ENCODE measurements at regions not wholly inside any gene's neighbourhood (a gene's known extent, or its start where the extent isn't known, plus 50 kb on each side); places are given as distances from the start of the nearest gene placed in this dataset.
"Not testable (repeated sequence)": the region's sequence is repeated elsewhere in the genome, so short reads cannot be mapped to it uniquely, and the experiment has no call there.

- DNase-seq, result no peak
Measured at GRCh38 chrX:109782994-109783700, 50.1 kb upstream of the ACSL4 start.

GRCh38 chrX:109783701-109784079 is 50.6 kb upstream of the ACSL4 start:
- DNase-seq, result no peak

GRCh38 chrX:109785053-109785452 is 52.0 kb upstream of the ACSL4 start:
- no peak for DNase-seq

GRCh38 chrX:109790511-109790910 is 57.5 kb upstream of the ACSL4 start:
- DNase-seq, result not testable (repeated sequence)

GRCh38 chrX:109793191-109793590 is 60.1 kb upstream of the ACSL4 start:
- DNase-seq, result no peak

- DNase-seq, result no peak
Measured at GRCh38 chrX:109795682-109796081, 62.6 kb upstream of the ACSL4 start.

GRCh38 chrX:109797311-109797975 is 64.4 kb upstream of the ACSL4 start:
- DNase-seq, result no peak

- DNase-seq, result no peak
Measured at GRCh38 chrX:109812236-109812635, 79.2 kb upstream of the ACSL4 start.

- DNase-seq, result no peak
Measured at GRCh38 chrX:109813236-109813635, 80.2 kb upstream of the ACSL4 start.

GRCh38 chrX:109818976-109819375 is 85.9 kb upstream of the ACSL4 start:
- DNase-seq, result no peak

- DNase-seq, result no peak
Measured at GRCh38 chrX:109822861-109823260, 89.8 kb upstream of the ACSL4 start.

GRCh38 chrX:109826954-109827708 is 94.1 kb upstream of the ACSL4 start:
- no peak for DNase-seq

- DNase-seq, result no peak
Measured at GRCh38 chrX:109827772-109828171, 94.7 kb upstream of the ACSL4 start.

GRCh38 chrX:109830157-109830703 is 97.2 kb upstream of the ACSL4 start:
- no peak for DNase-seq

- DNase-seq, result no peak
Measured at GRCh38 chrX:109830704-109831206, 97.7 kb upstream of the ACSL4 start.

- DNase-seq, result no peak
Measured at GRCh38 chrX:109831326-109831985, 98.4 kb upstream of the ACSL4 start.

- DNase-seq, result peak in 1 of 2 donors; percentile 9
Measured at GRCh38 chrX:109839694-109840567, 106.9 kb upstream of the ACSL4 start.

- peak; percentile 6 to 17 for DNase-seq
Measured at GRCh38 chrX:109840585-109840984, 107.5 kb upstream of the ACSL4 start.

GRCh38 chrX:109841257-109841656 is 108.2 kb upstream of the ACSL4 start:
- DNase-seq, result no peak

- no peak for DNase-seq
Measured at GRCh38 chrX:109841869-109842579, 109.0 kb upstream of the ACSL4 start.

GRCh38 chrX:109842611-109843010 is 109.6 kb upstream of the ACSL4 start:
- no peak for DNase-seq
